HG02678 (cell line): ENCODE measurements at regions not wholly inside any gene's neighbourhood (a gene's known extent, or its start where the extent isn't known, plus 50 kb on each side); places are given as distances from the start of the nearest gene placed in this dataset.
A peak's percentile ranks its signal among the peaks of the same experiment; 100 is the strongest.
"Not testable (repeated sequence)": the region's sequence is repeated elsewhere in the genome, so short reads cannot be mapped to it uniquely, and the experiment has no call there.

Source experiments
- ATAC-seq: cut with Tn5 transposase; IDR thresholded peaks from one replicate; pipeline ENCODE4 v1.9.1; 2021; ENCODE audit warnings: mild to moderate bottlenecking, moderate library complexity; ENCODE audit not compliant: unreplicated experiment

GRCh38 chr16:48790151-48790550 lies 180.2 kb upstream of the N4BP1 start:
- no peak for ATAC-seq

DNA sequence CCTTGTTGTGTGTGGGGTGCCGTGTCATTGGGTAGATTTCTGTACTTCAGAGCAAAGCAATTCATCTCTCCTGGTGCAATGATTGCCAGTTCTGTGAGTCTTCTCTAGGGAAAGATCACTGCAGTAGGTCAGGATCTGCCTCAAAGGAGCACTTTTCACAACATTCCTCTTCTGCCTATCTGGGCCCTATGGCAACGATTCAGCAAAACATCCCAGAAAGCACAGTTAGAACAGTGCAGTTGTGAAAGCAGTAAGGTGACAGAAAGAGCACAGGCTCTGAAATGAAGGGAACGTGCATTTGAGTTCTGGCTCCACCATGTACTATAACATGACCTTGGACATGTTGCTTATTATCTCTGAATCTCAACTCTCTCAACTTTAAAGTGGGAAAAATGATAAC lies 178.5 kb upstream of the N4BP1 start:
- no peak for ATAC-seq

- no peak for ATAC-seq
These were observed 135.6 kb upstream of the N4BP1 start for GRCh38 chr16:48745541-48745940.

- no peak for ATAC-seq
These were observed 131.0 kb upstream of the N4BP1 start for GRCh38 chr16:48740964-48741363.

DNA sequence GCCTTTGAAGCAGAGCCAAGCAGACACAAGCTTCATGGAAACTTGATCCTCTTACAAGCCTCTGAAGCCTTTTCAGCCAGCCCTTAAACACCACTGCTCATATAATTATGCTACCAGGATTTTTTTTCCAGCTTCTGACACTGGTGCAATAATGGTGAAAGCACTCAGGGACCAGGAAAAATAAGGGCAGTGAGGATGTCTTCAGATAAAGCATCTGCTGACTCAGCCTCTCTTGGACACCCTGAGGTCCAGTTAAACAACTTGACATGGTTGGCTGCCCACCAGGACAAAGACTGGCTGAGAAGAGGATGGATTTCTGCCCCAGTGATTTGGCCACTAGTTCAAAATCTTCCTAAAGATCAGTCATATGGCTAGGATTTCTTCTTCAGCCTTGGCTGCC lies 124.2 kb upstream of the N4BP1 start:
- ATAC-seq, result no peak

DNA sequence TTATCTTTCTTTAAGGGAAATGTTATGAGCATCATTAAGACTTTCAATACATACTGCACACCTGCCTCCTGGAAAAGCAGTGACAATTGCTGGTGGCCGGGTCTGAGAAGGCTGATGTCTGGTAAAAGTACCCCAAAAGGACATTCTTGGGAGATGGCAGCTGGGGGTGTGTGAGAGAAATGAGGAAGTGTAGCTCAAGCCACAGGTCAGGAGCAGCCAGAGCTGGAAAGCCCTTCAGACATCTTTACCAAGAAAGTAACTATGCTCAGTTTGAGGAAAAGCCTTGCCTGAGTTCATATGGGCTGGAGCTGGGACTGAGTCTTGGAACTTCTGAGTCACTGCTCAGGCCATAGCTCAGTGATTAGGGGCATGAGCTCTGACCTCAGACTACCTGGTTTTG lies 94.7 kb upstream of the N4BP1 start:
- ATAC-seq, result no peak

GRCh38 chr16:48687421-48688038 lies 77.5 kb upstream of the N4BP1 start:
- ATAC-seq, result peak; percentile 82

DNA sequence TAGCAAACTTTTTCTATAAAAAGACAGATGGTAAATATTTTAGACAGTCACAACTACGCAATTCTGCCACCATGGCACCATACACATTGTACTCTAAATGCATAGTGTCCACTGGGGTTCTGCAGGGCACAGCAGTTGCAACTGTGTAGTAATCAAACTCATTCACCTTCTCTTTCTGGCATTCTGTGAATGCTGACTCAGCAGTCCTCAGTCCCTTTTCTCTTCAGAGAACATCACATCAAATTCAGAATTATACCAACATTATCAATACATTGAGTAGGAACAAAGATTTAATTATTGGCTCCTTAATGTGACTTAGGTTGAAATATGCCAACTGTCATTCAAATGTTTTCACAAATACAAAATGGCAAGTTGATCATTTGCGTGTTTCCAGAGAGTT lies 74.2 kb upstream of the N4BP1 start:
- ATAC-seq, result no peak

GRCh38 chr16:48682971-48683370 lies 73.0 kb upstream of the N4BP1 start:
- ATAC-seq, result no peak

GRCh38 chr16:48681520-48681919 lies 71.5 kb upstream of the N4BP1 start:
- ATAC-seq, result no peak

GRCh38 chr16:48680881-48681280 lies 70.9 kb upstream of the N4BP1 start:
- no peak for ATAC-seq

GRCh38 chr16:48676836-48677235 lies 66.9 kb upstream of the N4BP1 start:
- ATAC-seq, result no peak

DNA sequence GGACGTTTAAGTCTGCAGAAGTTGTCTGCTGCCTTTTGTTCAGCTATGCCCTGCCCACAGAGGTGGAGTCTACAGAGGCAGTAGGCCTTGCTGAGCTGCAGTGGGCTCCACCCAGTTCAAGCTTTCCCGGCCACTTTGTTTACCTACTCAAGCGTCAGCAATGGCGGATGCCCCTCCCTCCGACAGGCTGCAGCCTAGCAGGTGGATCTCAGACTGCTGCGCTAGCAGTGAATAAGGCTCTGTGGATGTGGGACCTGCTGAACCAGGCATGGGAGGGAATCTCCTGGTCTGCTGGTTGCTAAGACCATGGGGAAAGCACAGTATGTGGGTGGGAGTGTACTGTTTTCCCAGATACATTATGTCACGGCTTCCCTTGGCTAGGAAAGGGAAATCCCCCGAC lies 58.2 kb upstream of the N4BP1 start:
- ATAC-seq, result not testable (repeated sequence)

GRCh38 chr16:48659940-48660339 lies 50.0 kb upstream of the N4BP1 start:
- ATAC-seq, result no peak
